Tibial nerve (tissue), 4 donors: ENCODE measurements at regions not wholly inside any gene's neighbourhood (a gene's known extent, or its start where the extent isn't known, plus 50 kb on each side); places are given as distances from the start of the nearest gene placed in this dataset.

Experiments
- DNase-seq, 2 donors: peaks; one replicate each; pipeline ENCODE4 v3.0.0-alpha.2; 2019; ENCODE audit warnings: low spot score in 2 of 2
- H3K27ac ChIP-seq, 4 donors: fragments of 200-600 bp; sonication (generic) in 3 of 4; one replicate each; pipeline ENCODE4 v1.5.1; 2017 to 2019; ENCODE audit warnings: mild to moderate bottlenecking in 1 of 4
- H3K27me3 ChIP-seq, 2 donors: fragments of 200-600 bp; sonication (generic) in 1 of 2; one replicate each; pipeline versions ENCODE4 v1.5.1 to v1.6.0; 2017 to 2019
- H3K36me3 ChIP-seq, 3 donors: fragments of 200-600 bp; sonication (generic); one replicate each; pipeline ENCODE4 v1.5.1; 2018 to 2019
- H3K4me1 ChIP-seq, 4 donors: fragments of 200-600 bp; sonication (generic) in 3 of 4; one replicate each; pipeline ENCODE4 v1.5.1; 2017 to 2019
- H3K4me3 ChIP-seq, 4 donors: fragments of 200-600 bp; sonication (generic) in 3 of 4; one replicate each; pipeline ENCODE4 v1.5.1; 2017 to 2019; ENCODE audit warnings: mild to moderate bottlenecking in 1 of 4, moderate library complexity in 1 of 4
- H3K9me3 ChIP-seq, 4 donors: fragments of 200-600 bp; sonication (generic) in 3 of 4; one replicate each; pipeline ENCODE4 v1.5.1; 2017 to 2019
- CTCF ChIP-seq, 5 experiments: fragments of 200-600 bp in 3 of 5; fragments of 450-650 bp in 2 of 5; sonication (generic) in 3 of 5; IDR thresholded peaks; one replicate each; pipeline ENCODE4 v1.5.1; 2016 to 2019; ENCODE audit warnings: antibody characterized with exemption in 5 of 5, mild to moderate bottlenecking in 3 of 5, moderate library complexity in 2 of 5
- EP300 ChIP-seq, 2 donors: sonication (generic); formaldehyde crosslinking; IDR thresholded peaks; one replicate each; pipeline ENCODE4 v1.6.1; 2017; ENCODE audit warnings: antibody characterized with exemption in 2 of 2, mild to moderate bottlenecking in 1 of 2
- POLR2A ChIP-seq, 2 donors: fragments of 450-650 bp; IDR thresholded peaks; one replicate each; pipeline ENCODE4 v1.6.1; 2017; ENCODE audit warnings: antibody characterized with exemption in 2 of 2, mild to moderate bottlenecking in 2 of 2, moderate library complexity in 2 of 2
- WGBS, 2 donors: methylation state at CpG; one replicate each; pipeline ENCODE4 v1.1.5; 2018; 5-methylcytosine and 5-hydroxymethylcytosine counted together

GRCh38 chr15:47603026-47603425, 114.3 kb upstream of the SEMA6D start:
- TF ChIP-seq EP300 (IDR thresholded peaks at IDR 0.05): no peak
- no peak for TF ChIP-seq CTCF (IDR thresholded peaks at IDR 0.05)
- no peak for TF ChIP-seq POLR2A (IDR thresholded peaks at IDR 0.05)
- H3K27me3 ChIP-seq: no peaks in the 10 kb centered on the region
- peaks cover 0 to 13% (median 0%) of the 10 kb centered on the region in 4 donors for H3K4me1 ChIP-seq
- no peaks in the 10 kb centered on the region for H3K9me3 ChIP-seq
- no peak for DNase-seq
- 96 to 100% methylated on average over 2 of the region's 2 CpGs for WGBS, 2 donors
- H3K36me3 ChIP-seq: no peaks in the 10 kb centered on the region
- no peak overlapping the region for H3K4me3 ChIP-seq
- H3K27ac ChIP-seq: no peak overlapping the region

GRCh38 chr15:47607695-47608094, 109.6 kb upstream of the SEMA6D start:
- TF ChIP-seq CTCF (IDR thresholded peaks at IDR 0.05): no peak
- no peak for TF ChIP-seq POLR2A (IDR thresholded peaks at IDR 0.05)
- TF ChIP-seq EP300 (IDR thresholded peaks at IDR 0.05): no peak
- Histone ChIP-seq H3K27me3 (no peaks in the 10 kb centered on the region), H3K4me3 (no peak overlapping the region), H3K9me3 (no peaks in the 10 kb centered on the region), H3K36me3 (no peaks in the 10 kb centered on the region), H3K4me1 (peaks cover 0 to 10% (median 0%) of the 10 kb centered on the region in 4 donors), H3K27ac (no peak overlapping the region)
- no peak for DNase-seq

- WGBS, 2 donors: 60 to 80% methylated on average over 2 of the region's 2 CpGs
- no peak for DNase-seq
- H3K27ac ChIP-seq: no peak overlapping the region
Measured at GRCh38 chr15:47609693-47610092, 107.6 kb upstream of the SEMA6D start.

GRCh38 chr15:47610736-47611135, 106.6 kb upstream of the SEMA6D start:
- H3K27me3 ChIP-seq: no peaks in the 10 kb centered on the region
- no peak overlapping the region for H3K4me3 ChIP-seq
- H3K4me1 ChIP-seq: peaks cover 0 to 10% (median 0%) of the 10 kb centered on the region in 4 donors
- no peaks in the 10 kb centered on the region for H3K9me3 ChIP-seq
- no peaks in the 10 kb centered on the region for H3K36me3 ChIP-seq
- TF ChIP-seq EP300 (IDR thresholded peaks at IDR 0.05) (no peak), POLR2A (IDR thresholded peaks at IDR 0.05) (no peak), CTCF (IDR thresholded peaks at IDR 0.05) (no peak)
- H3K27ac ChIP-seq: no peak overlapping the region
- 94 to 96% methylated on average over 2 of the region's 2 CpGs for WGBS, 2 donors
- no peak for DNase-seq

More at GRCh38 chr15:47609693-47610092, 107.6 kb upstream of the SEMA6D start:
- TF ChIP-seq CTCF (IDR thresholded peaks at IDR 0.05) (no peak), EP300 (IDR thresholded peaks at IDR 0.05) (no peak), POLR2A (IDR thresholded peaks at IDR 0.05) (no peak)
- H3K36me3 ChIP-seq: no peaks in the 10 kb centered on the region
- H3K27me3 ChIP-seq: no peaks in the 10 kb centered on the region
- peaks cover 0 to 10% (median 0%) of the 10 kb centered on the region in 4 donors for H3K4me1 ChIP-seq
- H3K9me3 ChIP-seq: no peaks in the 10 kb centered on the region
- no peak overlapping the region for H3K4me3 ChIP-seq

GRCh38 chr15:47614360-47615011, 102.8 kb upstream of the SEMA6D start:
- Histone ChIP-seq H3K4me1 (no peaks in the 10 kb centered on the region), H3K27me3 (no peaks in the 10 kb centered on the region), H3K9me3 (no peaks in the 10 kb centered on the region), H3K27ac (no peak overlapping the region), H3K4me3 (no peak overlapping the region), H3K36me3 (no peaks in the 10 kb centered on the region)
- 82 to 92% methylated on average over 2 of the region's 2 CpGs for WGBS, 2 donors
- no peak for DNase-seq
- no peak for TF ChIP-seq EP300 (IDR thresholded peaks at IDR 0.05)
- no peak for TF ChIP-seq POLR2A (IDR thresholded peaks at IDR 0.05)
- no peak for TF ChIP-seq CTCF (IDR thresholded peaks at IDR 0.05)
